ENCODE measurements at regions not wholly inside any gene's neighbourhood (a gene's known extent, or its start where the extent isn't known, plus 50 kb on each side); places are given as distances from the start of the nearest gene placed in this dataset.

GRCh38 chr6:132011582-132011981 lies 60.4 kb upstream of the CCN2 start:
- peak overlapping the region in 1 of 2 donors; percentile 13 for H3K4me3 ChIP-seq
- DNase-seq (ENCODE audit: low spot score in 2 of 2) = no peak

GRCh38 chr6:132009175-132009574 lies 58.0 kb upstream of the CCN2 start:
- peak overlapping the region in 1 of 2 donors; percentile 73 for H3K27ac ChIP-seq
- no peaks in the 10 kb centered on the region for H3K9me3 ChIP-seq
- no peaks in the 10 kb centered on the region for H3K27me3 ChIP-seq
- H3K4me3 ChIP-seq = no peak overlapping the region
- intact Hi-C loops (cut with DNase I) = no loop called here
- DNase-seq (ENCODE audit: low spot score in 2 of 2) = no peak
- no peaks in the 10 kb centered on the region for H3K36me3 ChIP-seq
- no peak for TF ChIP-seq CTCF (IDR thresholded peaks at IDR 0.05)
- H3K4me1 ChIP-seq = peaks cover 0 to 13% of the 10 kb centered on the region in 2 donors

More at GRCh38 chr6:132011582-132011981, 60.4 kb upstream of the CCN2 start:
- Histone ChIP-seq H3K27ac (peak overlapping the region; percentile 73 to 81), H3K36me3 (no peaks in the 10 kb centered on the region), H3K9me3 (no peaks in the 10 kb centered on the region), H3K27me3 (no peaks in the 10 kb centered on the region), H3K4me1 (peaks cover 0 to 13% of the 10 kb centered on the region in 2 donors)
- TF ChIP-seq CTCF (IDR thresholded peaks at IDR 0.05) = no peak
- intact Hi-C loops (cut with DNase I) = loop anchor here (2.0 to 5.0 kb wide), 3 partner anchors 57 to 119 kb away; no protein-coding TSS in a partner anchor

- H3K9me3 ChIP-seq = no peaks in the 10 kb centered on the region
- no peak for DNase-seq (ENCODE audit: low spot score in 2 of 2)
- H3K4me1 ChIP-seq = peaks cover 0 to 13% of the 10 kb centered on the region in 2 donors
- H3K27ac ChIP-seq = no peak overlapping the region
- H3K27me3 ChIP-seq = no peaks in the 10 kb centered on the region
- no peak for TF ChIP-seq CTCF (IDR thresholded peaks at IDR 0.05)
- no peaks in the 10 kb centered on the region for H3K36me3 ChIP-seq
- intact Hi-C loops (cut with DNase I) = no loop called here
- no peak overlapping the region for H3K4me3 ChIP-seq
These were observed 56.5 kb upstream of the CCN2 start for GRCh38 chr6:132007474-132008190.

- no peak for DNase-seq (ENCODE audit: low spot score in 2 of 2)
- no peaks in the 10 kb centered on the region for H3K27me3 ChIP-seq
- TF ChIP-seq CTCF (IDR thresholded peaks at IDR 0.05) = no peak
- H3K9me3 ChIP-seq = no peaks in the 10 kb centered on the region
- peaks cover 0 to 6% of the 10 kb centered on the region in 2 donors for H3K4me1 ChIP-seq
- intact Hi-C loops (cut with DNase I) = no loop called here
- H3K36me3 ChIP-seq = no peaks in the 10 kb centered on the region
- H3K4me3 ChIP-seq = no peak overlapping the region
- H3K27ac ChIP-seq = no peak overlapping the region
These were observed 54.0 kb upstream of the CCN2 start for GRCh38 chr6:132005178-132005577.

- no peak for DNase-seq (ENCODE audit: low spot score in 2 of 2)
- Histone ChIP-seq H3K4me3 (no peak overlapping the region), H3K9me3 (no peaks in the 10 kb centered on the region), H3K4me1 (peaks cover 0 to 2% of the 10 kb centered on the region in 2 donors), H3K27me3 (no peaks in the 10 kb centered on the region), H3K27ac (no peak overlapping the region), H3K36me3 (no peaks in the 10 kb centered on the region)
- no peak for TF ChIP-seq CTCF (IDR thresholded peaks at IDR 0.05)
- intact Hi-C loops (cut with DNase I) = no loop called here
These were observed 53.5 kb upstream of the CCN2 start for GRCh38 chr6:132004668-132005067.

All from ascending aorta (tissue), 2 donors.